Glomerular endothelial cell (primary cell): ENCODE measurements at regions not wholly inside any gene's neighbourhood (a gene's known extent, or its start where the extent isn't known, plus 50 kb on each side); places are given as distances from the start of the nearest gene placed in this dataset.

Experiments
- DNase-seq: peaks from one replicate; pipeline ENCODE4 v3.0.0-alpha.2; 2011; ENCODE audit warnings: low read depth, low spot score; ENCODE audit errors: extremely low read depth

DNA sequence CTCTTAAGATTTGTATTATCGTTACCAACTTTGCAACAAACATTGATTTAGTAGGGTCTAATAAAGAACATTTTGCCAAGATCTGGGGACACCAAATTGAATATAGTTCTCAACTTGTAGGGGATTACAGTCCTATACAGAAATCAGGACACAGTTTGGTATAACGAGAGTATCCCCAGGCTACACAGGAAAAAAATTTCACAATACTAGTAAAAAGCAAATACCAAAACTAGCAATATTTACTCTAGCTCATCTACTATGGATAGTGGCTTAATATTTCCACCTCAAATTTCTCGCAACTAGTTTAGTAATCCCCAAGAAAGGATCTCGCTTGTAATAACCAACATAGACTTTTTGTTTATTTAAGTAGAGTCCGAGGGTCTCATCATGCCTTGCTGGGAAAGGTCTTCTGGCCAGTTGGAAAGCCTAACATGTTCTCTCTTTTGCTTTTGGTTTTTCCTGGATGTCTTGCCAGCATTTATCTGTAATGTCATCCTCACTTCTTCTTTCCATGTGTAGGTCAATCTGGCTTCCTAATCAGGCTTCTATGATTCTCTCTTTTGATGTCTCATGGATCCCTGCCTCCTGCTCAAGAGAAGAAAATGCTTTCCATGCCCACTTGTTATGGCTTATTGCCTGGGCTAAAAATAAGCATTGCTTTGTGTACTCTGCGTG lies 104.7 kb upstream of the KCNK2 start:
- no peak for DNase-seq

DNA sequence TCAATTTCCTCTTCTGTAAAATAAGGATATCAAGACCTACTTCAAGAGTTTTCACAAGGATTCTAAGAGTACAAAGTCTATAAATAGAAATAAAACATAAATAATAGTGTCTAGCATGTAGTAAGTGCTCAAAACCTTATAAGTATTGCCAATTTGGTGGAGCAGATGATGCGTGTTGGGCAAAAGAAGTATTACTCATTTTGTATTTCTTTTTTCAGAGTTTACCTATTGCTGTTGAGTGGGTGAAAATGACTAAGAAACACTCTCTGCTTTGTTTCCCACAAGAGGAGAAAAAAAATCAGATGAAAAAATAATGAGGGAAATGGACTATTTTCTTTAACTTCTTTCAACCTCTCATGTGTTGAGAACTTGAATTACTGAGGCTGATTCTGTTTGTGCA lies 103.3 kb upstream of the KCNK2 start:
- no peak for DNase-seq

DNA sequence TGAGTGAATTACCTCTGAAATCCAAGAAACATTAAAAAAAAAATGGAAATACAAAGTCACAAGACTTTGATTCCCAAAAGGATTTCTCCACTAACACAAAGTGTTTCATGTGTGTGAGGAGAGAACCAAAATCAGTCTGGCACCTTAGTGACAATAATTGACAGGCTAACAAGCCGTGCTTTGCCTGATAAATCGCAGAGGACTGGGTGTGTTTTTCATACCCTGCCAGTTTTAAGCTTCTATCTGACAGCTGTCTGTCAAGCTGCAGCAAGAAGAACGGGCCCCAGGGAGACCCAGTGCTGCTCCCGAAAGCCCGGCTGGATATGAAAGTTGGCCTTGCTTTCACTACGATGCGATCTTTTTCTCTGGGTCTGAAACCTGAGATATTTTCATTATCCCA lies 101.6 kb upstream of the KCNK2 start:
- no peak for DNase-seq

DNA sequence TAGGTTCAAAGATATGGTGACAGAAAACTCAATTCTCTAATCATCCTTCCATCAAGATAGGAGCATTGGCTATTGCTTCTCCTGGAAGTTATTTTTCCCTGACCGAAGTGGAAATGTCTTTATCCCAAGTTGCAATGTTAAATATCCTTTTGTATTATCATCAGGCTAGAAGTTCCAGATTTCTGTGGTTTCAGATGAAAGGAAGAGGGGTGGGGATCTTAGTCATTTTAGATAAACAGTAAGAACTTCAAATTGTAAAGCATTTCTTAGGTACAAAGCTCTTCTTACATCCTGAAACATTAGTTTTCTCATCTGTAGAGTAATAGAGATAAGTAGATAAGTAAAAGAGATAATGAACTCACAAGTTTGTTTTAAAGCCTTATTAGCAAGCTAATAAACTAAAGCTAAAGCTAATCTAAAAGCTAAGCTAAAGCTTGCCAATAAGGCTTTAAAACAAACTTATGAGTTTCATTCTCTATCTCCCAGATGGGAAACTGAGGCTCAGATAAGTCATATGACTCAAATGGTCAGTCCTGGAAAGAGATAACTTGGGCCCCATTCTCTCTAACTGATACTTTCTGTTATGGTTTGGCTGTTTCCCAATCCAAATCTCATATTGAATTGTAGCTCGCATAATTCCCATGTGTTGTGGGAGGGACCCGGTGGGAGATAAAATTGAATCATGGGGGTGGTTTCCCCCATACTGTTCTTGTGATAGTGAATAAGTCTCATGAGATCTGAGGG lies 99.2 kb upstream of the KCNK2 start:
- no peak for DNase-seq

DNA sequence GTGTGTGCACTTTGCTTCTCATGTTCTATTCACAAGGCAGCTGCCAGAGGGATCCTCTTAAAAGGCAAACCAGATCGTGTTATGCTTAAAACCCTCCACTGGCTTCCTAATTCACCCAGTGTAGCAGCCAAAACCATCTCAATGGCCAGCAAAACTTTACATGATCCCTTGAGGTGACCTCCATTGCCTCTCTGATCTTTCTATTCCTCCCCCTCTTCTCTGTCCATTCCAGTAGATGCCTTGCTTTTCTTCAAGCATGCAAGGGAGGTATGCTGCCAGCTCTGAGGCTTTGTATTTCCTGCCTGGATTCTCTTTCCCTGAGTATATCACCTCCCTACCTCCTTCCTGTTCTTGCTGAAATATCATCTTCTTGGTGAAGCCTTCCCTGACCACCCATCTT lies 93.2 kb upstream of the KCNK2 start:
- DNase-seq, result no peak

DNA sequence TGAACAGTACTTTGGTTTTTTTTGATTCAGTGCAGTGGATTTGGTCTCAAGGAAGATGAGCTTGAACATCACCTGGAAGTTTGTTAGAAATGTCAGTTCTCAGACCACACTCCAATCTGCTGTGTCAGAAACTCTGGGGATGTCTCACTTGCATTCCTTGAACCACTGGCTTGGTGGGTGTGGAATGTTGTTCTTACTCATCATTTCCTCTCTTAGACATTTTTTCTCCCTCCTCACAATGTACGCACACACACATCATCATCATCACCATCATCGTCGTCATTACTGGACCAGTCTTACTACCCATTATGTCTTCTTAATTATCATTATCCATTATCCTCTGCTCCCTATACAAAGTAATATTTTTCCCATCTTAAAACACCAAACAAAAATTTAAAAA lies 91.9 kb upstream of the KCNK2 start:
- DNase-seq, result no peak

DNA sequence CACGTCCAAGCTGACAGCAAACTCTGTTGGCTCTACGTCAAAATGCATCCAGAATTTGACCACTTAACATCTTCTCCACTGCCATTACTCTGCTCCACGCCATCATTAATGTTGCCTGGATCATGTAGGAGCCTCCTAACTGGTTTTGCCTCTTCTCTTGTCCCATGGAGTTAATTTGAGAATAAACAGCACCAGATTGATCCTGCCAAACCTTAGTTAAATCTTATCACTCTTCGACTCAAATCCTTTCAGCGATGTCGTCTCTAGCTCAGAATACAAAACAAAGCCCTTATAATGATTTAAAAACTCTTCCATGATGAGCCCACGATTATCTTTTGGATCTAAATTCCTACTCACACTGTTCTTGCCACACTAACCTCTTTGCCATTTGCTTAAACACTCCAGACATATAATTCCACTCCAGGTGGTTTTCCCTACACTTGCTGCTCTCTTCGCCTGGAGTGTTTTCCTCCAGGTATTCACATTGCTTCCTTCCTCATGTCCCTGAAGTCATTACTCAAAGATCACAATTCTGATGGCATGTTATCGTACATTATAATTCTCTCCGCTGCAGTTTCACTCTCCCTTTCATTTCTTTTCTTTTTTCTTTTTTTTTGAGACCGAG lies 90.7 kb upstream of the KCNK2 start:
- no peak for DNase-seq

DNA sequence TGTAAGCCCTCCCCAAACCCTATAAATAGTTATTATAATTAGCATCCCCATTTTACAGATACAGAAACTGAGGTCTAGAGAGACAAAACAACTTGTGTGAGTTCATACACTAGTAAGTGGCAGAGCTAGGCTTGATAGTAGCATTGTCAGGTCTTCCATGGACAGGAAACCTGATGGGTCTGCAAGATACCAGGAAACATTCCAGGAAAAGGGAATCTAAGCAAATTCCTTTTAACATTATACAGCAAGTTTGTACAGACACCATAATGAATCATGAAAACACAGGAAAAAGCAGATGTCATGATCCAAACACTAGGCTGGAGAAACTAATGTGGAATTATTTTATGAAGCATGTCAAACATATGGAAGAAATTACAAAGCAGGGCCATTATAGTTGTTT lies 89.1 kb upstream of the KCNK2 start:
- DNase-seq, result no peak

DNA sequence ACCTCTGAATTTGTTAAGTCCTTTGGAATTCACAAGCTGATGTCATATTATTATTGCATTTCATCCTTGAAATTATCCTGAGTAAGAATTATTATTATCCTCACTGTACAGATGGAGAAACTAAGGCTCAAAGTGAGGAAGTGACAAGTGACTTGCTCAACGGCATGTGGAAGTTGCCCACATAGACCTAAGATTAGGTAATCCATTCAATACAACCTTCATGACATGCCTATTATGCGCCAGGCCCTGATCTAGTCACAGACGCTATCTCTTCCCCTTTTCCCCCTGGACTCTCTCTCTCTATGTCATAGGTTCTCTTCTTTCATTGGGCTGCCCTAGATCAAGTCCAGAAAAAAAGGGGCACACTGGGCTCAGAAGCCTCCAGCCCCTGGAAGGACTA lies 84.9 kb upstream of the KCNK2 start:
- no peak for DNase-seq

DNA sequence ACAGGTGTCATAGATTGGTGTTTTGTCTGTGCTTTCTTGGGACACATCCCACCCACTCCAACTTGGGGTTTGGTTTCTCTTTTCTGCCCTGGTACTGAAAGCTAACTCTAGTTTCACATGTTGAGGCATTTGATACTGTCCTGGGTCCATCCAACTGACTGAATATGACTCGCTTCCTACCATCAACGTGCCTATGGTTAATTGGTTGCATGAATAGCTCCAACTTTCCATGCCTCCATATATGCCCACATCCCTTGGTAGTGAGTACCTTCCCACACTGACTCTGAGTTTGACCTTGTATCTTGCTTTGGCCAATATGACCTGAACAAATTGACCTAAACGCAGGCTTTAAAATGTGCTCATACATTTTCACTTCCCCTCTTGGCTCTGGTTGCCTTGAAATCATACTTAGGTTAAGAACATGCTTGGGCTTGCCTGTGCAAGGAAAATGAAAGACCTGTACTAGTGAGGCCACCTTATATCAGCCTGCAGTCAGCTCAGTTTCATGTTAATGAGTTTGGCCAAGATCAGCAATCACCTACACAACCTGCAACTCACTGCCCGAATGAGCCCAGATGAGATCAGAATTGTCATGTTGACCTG lies 81.0 kb upstream of the KCNK2 start:
- DNase-seq, result no peak

DNA sequence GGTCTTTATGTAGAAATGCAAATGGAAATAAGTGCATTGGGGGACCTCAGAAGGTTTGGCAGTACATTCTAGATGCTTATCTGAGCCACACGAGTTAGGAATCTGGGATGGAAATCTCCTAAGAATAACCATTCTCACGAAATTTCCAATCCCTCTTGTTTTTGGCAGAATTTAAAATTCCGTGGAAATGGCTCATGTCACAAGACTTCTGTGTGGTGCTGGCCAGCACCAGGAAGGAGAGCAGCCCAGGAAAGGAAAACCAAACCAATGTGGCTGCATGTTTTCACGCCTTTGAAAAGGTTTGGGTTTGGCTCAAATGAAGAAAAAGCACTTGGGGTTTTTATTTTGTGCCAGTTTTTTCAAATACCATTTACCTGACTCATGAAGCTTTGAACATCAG lies 80.1 kb upstream of the KCNK2 start:
- no peak for DNase-seq

DNA sequence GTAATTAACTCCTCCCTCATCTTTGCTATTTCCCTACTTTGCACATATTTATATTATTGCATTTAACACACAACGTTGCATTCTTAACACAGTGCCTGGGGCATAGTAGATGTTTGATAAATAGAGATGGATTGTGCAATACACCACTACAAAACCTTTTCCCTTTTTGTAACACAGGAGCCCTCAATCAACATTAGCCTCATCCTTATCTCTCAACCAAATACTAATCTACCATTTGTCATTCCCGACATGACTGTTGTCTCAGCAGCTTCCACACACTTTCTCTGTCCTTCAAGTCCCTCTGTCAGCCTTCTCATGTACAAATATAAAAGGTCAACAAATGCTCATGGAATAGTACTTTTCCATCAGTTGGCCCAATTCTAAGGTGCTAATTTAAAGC lies 78.9 kb upstream of the KCNK2 start:
- no peak for DNase-seq

DNA sequence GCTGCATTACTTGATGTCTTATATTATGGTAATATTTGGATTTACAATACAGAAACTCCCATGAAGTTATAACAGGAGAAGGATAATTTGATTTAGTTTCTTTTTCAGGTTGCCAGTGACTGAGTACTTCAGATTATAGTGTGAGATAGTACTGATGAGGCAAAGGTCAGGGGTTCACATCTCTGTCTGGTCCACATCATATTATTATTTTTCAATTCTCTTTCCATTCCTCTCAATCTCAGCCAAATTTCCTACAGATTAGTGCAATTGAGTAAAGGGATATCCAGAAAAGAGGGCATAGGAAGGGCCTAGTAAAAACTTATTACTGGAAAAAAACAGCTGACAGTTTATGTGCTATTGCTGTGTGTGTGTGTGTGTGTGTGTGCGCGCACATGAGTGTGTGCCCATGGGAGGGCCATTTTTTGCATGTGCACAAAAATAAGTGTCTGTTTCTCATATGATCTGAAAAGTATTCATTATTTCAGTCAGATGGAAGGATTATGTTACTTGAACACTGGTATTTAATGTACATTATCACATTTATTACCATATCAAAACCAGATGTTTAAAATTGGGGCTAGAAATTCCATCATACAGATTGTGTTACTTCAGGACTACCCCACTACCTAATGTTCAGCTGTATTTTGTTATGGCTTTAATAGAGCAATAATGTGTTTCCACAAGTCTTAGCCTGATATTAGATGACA lies 78.3 kb upstream of the KCNK2 start:
- no peak for DNase-seq

DNA sequence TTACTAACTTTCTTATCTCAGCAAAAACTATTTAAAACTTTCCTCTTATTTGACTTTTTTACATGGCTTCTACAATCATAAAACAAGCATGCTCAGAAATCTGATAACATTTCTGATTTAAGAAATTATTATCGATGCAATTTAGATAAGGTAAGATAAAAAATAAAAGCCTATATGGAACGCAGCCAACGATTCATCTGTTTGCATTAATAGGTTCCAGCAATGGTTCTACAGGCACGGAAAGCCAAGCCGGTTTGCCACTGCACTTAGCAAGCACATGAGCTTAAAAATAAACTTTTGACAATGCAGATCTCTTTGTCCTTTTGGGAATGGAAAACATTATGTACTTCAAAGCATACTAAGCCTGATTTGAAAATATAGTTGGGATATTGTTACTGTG lies 77.5 kb upstream of the KCNK2 start:
- DNase-seq, result no peak

DNA sequence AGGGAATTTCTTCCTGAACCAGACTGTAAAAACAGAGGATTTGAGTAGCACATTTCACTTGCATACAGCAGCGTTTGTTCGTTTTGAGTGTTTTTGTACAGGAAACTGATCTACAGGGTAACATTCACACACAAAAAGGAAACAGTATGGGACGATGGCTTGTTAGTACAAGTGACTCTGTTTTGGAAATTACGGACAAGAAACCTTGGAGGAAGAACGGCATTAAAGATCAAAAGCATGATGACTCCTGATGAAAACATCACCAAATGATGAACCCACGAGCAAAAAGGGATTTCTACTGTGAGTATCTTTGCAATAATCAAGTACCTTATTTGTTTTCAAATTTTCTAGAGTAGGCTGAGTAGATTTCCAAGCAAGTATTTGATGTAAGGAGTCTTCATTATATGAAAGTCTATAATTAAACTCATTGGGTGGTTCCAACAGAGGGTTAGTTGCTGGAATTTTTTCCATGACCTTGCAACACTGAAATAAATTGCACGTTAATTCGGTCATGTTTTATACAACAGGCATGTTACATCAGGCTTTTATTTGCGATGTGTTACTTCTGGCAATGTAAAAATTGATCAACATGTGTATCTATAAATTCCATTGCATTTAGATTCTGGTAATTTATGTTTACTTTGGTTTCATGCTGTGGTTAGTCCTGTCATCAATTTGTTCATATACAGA lies 76.7 kb upstream of the KCNK2 start:
- no peak for DNase-seq

DNA sequence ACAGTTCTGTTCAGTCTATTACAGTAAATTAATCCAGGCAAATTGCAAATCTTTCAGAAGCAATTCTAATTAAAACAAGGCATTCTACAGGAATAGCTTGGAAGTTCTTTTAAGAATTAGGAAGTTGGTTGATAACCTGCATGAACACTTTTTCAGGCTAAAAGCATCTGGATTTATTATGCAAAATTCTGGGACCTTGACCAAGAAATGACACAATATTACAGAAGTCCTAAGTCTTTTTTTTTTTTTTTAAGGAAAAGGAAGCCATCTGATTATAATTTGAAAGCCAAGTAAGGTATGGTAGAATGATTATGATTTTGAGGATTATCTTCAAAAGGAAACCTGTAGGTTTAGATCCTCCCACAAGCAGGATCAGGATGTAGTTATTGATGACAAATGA lies 74.7 kb upstream of the KCNK2 start:
- DNase-seq, result no peak

DNA sequence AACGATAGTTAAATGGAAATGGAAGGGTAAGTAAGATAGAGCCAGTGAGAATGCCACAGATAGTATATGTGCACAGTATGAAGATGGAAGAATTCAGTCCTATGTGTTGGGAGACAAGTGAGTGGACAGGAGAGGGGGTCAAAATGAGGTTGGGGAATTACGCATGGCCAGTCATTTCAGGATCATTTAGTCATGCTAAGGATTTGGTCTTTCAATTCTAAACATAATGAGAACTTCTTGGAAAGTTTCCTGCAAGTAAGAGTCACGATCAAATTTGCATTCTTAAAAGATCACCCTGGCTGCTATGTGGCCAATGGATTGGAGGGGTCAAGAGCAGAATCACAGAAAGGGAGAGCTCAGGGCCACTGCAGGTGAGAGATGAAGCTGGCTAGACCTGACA lies 64.0 kb upstream of the KCNK2 start:
- DNase-seq, result no peak

DNA sequence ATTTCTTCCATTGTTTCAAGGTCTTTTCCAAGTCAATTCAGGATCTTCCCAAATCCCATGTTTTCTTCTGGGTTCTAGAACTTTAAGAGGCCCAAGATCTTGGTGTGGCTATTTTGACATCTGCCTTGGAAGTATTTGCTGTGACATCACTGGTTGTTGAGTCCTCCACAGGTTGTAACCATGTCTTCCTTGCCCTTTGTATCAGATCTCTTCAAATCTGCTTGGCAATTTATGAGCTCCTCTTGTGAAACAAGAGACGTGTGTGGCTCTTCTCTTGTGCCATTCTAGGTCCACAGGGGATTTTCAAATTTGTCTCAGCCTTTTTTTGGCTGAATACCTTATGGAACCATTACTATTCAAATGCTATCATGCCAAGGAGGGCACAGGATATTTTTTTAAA lies 60.3 kb upstream of the KCNK2 start:
- DNase-seq, result no peak

DNA sequence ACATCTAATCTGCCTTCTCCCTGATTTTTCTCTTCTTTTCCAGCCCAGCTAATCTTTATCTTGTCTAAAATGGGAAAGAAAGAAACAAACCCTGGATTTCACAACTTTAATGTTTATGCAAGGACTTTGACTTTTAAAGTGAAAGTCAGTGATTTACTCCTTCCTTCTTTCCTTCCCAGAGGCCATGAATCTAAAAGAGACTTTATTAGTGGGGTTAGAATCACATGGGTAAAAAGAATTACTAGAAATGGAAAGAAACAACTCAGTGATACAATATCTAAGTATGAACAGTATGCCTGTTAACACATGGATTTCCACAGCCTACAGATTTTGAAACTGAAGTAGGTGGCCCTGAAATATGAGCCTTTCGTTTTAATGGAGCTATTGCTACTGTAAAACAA lies 59.8 kb upstream of the KCNK2 start:
- no peak for DNase-seq

DNA sequence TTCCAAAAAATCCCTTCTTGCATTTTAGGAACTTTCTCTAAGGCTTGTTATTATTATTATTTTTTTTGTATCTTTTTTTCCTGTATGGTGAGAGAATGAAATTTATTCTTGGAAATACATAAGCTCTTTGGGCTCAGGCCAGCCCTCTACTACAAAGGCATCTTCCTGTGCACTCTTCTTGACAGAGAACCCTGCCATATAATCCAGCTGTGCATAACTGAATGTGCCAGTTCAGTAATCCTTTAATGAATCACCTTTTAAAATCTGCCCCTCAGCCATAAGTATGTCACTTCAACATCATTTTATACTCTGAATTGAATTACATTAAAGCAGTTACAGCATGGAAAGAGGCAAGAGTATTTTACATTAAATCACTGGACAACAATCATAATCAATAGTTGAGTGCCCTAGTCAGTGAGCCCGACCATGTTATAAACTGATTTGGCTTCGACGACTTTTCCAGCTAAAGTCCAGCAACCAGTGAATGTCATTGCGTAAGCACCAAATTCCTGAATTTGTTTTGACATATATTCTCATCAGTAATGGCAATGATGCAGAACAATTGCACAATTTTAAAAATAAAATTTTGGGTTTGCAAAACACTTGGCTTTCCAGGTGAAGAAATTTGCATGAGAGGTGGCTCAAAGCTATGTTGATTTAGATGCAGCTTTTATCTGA lies 59.2 kb upstream of the KCNK2 start:
- DNase-seq, result no peak
